Activated CD8-positive, alpha-beta T cell treated with anti-CD3 and anti-CD28 coated beads for 36 hours (primary cell): ENCODE measurements at regions not wholly inside any gene's neighbourhood (a gene's known extent, or its start where the extent isn't known, plus 50 kb on each side); places are given as distances from the start of the nearest gene placed in this dataset.

Experiments used
- ATAC-seq: fragments of 200-7000 bp; cut with Tn5 transposase; one replicate; pipeline ENCODE4 v1.10.0; 2021; ENCODE audit warnings: mild to moderate bottlenecking, moderate library complexity
- CTCF ChIA-PET: fragments of 350-600 bp; sonication (Branson Sonifier 250); formaldehyde crosslinking; loops from one replicate; lab custom pipeline; 2021; ENCODE audit warnings: antibody characterized with exemption; lab: Charles Lee
- POLR2A ChIA-PET: fragments of 350-600 bp; sonication (Branson Sonifier 250); formaldehyde crosslinking; loops from one replicate; lab custom pipeline; 2021; ENCODE audit warnings: antibody characterized with exemption; lab: Charles Lee
- DNase-seq: peaks from one replicate; pipeline ENCODE4 v3.0.0-alpha.2; 2020
- H3K27ac Mint-ChIP-seq: one replicate; pipeline ENCODE4 v1.8.0; 2021; ENCODE audit warnings: mild to moderate bottlenecking, mixed read lengths
- H3K27me3 Mint-ChIP-seq: one replicate; pipeline ENCODE4 v1.8.0; 2021; ENCODE audit warnings: mixed read lengths
- H3K36me3 Mint-ChIP-seq: one replicate; pipeline ENCODE4 v1.8.0; 2021; ENCODE audit warnings: low read depth, mixed read lengths
- H3K4me1 Mint-ChIP-seq: one replicate; pipeline ENCODE4 v1.8.0; 2021; ENCODE audit warnings: low read depth, mixed read lengths
- H3K4me3 Mint-ChIP-seq: one replicate; pipeline ENCODE4 v1.8.0; 2021; ENCODE audit warnings: mild to moderate bottlenecking, moderate library complexity, mixed read lengths
- H3K9me3 Mint-ChIP-seq: one replicate; pipeline ENCODE4 v1.8.0; 2021; ENCODE audit warnings: mixed read lengths
- intact Hi-C: fragments of 100-400 bp; cut with micrococcal nuclease; formaldehyde crosslinking; loops from one replicate; pipeline ENCODE4 v1.10.0; 2022
- TF ChIP-seq, protein P1 (sequence below): fragments of 200-600 bp; IDR thresholded peaks from one replicate; pipeline ENCODE4 v1.8.0; 2022; ENCODE audit warnings: antibody characterized with exemption, mild to moderate bottlenecking

GRCh38 chr6:8948733-8949132 lies 513.4 kb upstream of the SLC35B3 start:
- ChIA-PET POLR2A (no interaction called here), CTCF (no interaction called here)
- Mint-ChIP-seq H3K27me3 (no peaks in the 10 kb centered on the region), H3K36me3 (no peaks in the 10 kb centered on the region), H3K4me3 (no peak overlapping the region), H3K9me3 (no peaks in the 10 kb centered on the region), H3K27ac (no peak overlapping the region), H3K4me1 (no peaks in the 10 kb centered on the region)
- ATAC-seq (no peak), DNase-seq (no peak)
- TF ChIP-seq, protein P1, sequence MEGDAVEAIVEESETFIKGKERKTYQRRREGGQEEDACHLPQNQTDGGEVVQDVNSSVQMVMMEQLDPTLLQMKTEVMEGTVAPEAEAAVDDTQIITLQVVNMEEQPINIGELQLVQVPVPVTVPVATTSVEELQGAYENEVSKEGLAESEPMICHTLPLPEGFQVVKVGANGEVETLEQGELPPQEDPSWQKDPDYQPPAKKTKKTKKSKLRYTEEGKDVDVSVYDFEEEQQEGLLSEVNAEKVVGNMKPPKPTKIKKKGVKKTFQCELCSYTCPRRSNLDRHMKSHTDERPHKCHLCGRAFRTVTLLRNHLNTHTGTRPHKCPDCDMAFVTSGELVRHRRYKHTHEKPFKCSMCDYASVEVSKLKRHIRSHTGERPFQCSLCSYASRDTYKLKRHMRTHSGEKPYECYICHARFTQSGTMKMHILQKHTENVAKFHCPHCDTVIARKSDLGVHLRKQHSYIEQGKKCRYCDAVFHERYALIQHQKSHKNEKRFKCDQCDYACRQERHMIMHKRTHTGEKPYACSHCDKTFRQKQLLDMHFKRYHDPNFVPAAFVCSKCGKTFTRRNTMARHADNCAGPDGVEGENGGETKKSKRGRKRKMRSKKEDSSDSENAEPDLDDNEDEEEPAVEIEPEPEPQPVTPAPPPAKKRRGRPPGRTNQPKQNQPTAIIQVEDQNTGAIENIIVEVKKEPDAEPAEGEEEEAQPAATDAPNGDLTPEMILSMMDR: no peak
- intact Hi-C loops: no loop called here

DNA sequence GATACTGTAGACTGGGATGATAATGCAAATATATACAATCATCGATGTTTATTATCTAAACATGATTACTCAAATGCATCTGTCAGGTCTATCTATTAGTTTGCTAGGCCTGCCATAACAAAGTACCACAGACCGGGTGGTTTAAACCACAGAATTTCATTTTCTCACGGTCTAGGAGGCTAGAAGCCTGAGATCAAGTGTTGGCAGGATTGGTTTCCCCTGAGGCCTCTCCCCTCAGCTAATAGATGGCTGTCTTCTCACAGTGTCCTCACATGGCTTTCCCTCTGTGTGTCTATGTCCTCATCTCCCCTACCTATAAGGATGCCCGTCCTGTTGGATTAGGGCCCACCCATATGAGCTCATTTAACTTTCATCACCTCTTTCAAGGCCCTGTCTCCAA lies 512.6 kb upstream of the SLC35B3 start:
- ATAC-seq (no peak), DNase-seq (no peak)
- Mint-ChIP-seq H3K27ac (no peak overlapping the region), H3K27me3 (no peaks in the 10 kb centered on the region), H3K4me1 (no peaks in the 10 kb centered on the region), H3K4me3 (no peak overlapping the region), H3K36me3 (no peaks in the 10 kb centered on the region), H3K9me3 (no peaks in the 10 kb centered on the region)
- ChIA-PET POLR2A (no interaction called here), CTCF (no interaction called here)
- TF ChIP-seq, protein P1: no peak
- intact Hi-C loops: no loop called here

GRCh38 chr6:8944548-8944947 lies 509.2 kb upstream of the SLC35B3 start:
- H3K27ac Mint-ChIP-seq: no peak overlapping the region
- intact Hi-C loops: no loop called here
- POLR2A ChIA-PET: no interaction called here
- DNase-seq (no peak), ATAC-seq (no peak)
- H3K9me3 Mint-ChIP-seq: no peaks in the 10 kb centered on the region
- CTCF ChIA-PET: no interaction called here
- no peaks in the 10 kb centered on the region for H3K27me3 Mint-ChIP-seq
- no peaks in the 10 kb centered on the region for H3K36me3 Mint-ChIP-seq
- TF ChIP-seq, protein P1: no peak
- H3K4me1 Mint-ChIP-seq: no peaks in the 10 kb centered on the region
- H3K4me3 Mint-ChIP-seq: no peak overlapping the region

GRCh38 chr6:8943073-8943472 lies 507.7 kb upstream of the SLC35B3 start:
- no peaks in the 10 kb centered on the region for H3K4me1 Mint-ChIP-seq
- no peaks in the 10 kb centered on the region for H3K36me3 Mint-ChIP-seq
- H3K27me3 Mint-ChIP-seq: no peaks in the 10 kb centered on the region
- H3K4me3 Mint-ChIP-seq: no peak overlapping the region
- ATAC-seq (no peak), DNase-seq (no peak)
- ChIA-PET CTCF (no interaction called here), POLR2A (no interaction called here)
- TF ChIP-seq, protein P1: no peak
- intact Hi-C loops: no loop called here
- H3K9me3 Mint-ChIP-seq: no peaks in the 10 kb centered on the region
- H3K27ac Mint-ChIP-seq: no peak overlapping the region

GRCh38 chr6:8941577-8941976 lies 506.2 kb upstream of the SLC35B3 start:
- no peak for ATAC-seq
- no peak for DNase-seq
- H3K4me1 Mint-ChIP-seq: no peaks in the 10 kb centered on the region
- H3K27me3 Mint-ChIP-seq: peaks cover 2% of the 10 kb centered on the region
- H3K27ac Mint-ChIP-seq: no peak overlapping the region
- CTCF ChIA-PET: no interaction called here
- POLR2A ChIA-PET: no interaction called here
- H3K4me3 Mint-ChIP-seq: no peak overlapping the region
- intact Hi-C loops: no loop called here
- H3K9me3 Mint-ChIP-seq: no peaks in the 10 kb centered on the region
- TF ChIP-seq, protein P1: no peak
- no peaks in the 10 kb centered on the region for H3K36me3 Mint-ChIP-seq
